Esophagus squamous epithelium (tissue), 5 donors: ENCODE measurements at regions not wholly inside any gene's neighbourhood (a gene's known extent, or its start where the extent isn't known, plus 50 kb on each side); places are given as distances from the start of the nearest gene placed in this dataset.

Source experiments
- DNase-seq: peaks from one replicate; lab custom pipeline; 2025; lab: John Stamatoyannopoulos, UW
- H3K27ac ChIP-seq, 4 donors: fragments of 200-600 bp; sonication (generic); one replicate each; pipeline ENCODE4 v1.5.1; 2016 to 2019; ENCODE audit warnings: mild to moderate bottlenecking in 1 of 4
- H3K27me3 ChIP-seq, 4 donors: fragments of 200-600 bp; sonication (generic); 1 replicate in 3 of 4; 2 replicates in 1 of 4; pipeline versions ENCODE4 v1.5.1 to v1.6.0; 2017 to 2021; ENCODE audit warnings: antibody characterized with exemption in 1 of 4
- H3K36me3 ChIP-seq, 3 donors: fragments of 200-600 bp; sonication (generic); one replicate each; pipeline ENCODE4 v1.5.1; 2016 to 2019
- H3K4me1 ChIP-seq, 3 donors: fragments of 200-600 bp; sonication (generic); one replicate each; pipeline ENCODE4 v1.5.1; 2017 to 2019
- H3K4me3 ChIP-seq, 4 donors: fragments of 200-600 bp; sonication (generic); 1 replicate in 3 of 4; 2 replicates in 1 of 4; pipeline ENCODE4 v1.5.1; 2016 to 2019; ENCODE audit warnings: mild to moderate bottlenecking in 2 of 4, moderate library complexity in 1 of 4
- H3K9me3 ChIP-seq, 3 donors: fragments of 200-600 bp; sonication (generic); one replicate each; pipeline ENCODE4 v1.5.1; 2016 to 2019
- CTCF ChIP-seq, 6 experiments: fragments of 450-650 bp in 4 of 6; fragments of 200-600 bp in 2 of 6; sonication (generic) in 2 of 6; IDR thresholded peaks; one replicate each; pipeline ENCODE4 v1.5.1; 2016 to 2019; ENCODE audit warnings: antibody characterized with exemption in 6 of 6, mild to moderate bottlenecking in 4 of 6, moderate library complexity in 4 of 6
- POLR2A ChIP-seq, 4 donors: fragments of 450-650 bp; IDR thresholded peaks; one replicate each; pipeline ENCODE4 v1.6.1; 2017; ENCODE audit warnings: antibody characterized with exemption in 4 of 4, mild to moderate bottlenecking in 4 of 4, moderate library complexity in 3 of 4
- WGBS, 2 donors: methylation state at CpG; one replicate each; pipeline ENCODE4 v1.1.5; 2018; 5-methylcytosine and 5-hydroxymethylcytosine counted together
- intact Hi-C: fragments of 100-400 bp; cut with DNase I; formaldehyde crosslinking; loops from one replicate; pipeline ENCODE4 v1.15.0; 2022
- donor health status: DM: yes; HTN: yes; CAD: no.

GRCh38 chr20:60637801-60638200 is 614.3 kb upstream of the CDH4 start:
- DNase-seq: no peak
- Histone ChIP-seq H3K9me3 (no peaks in the 10 kb centered on the region), H3K36me3 (no peaks in the 10 kb centered on the region), H3K27me3 (no peaks in the 10 kb centered on the region), H3K4me3 (no peak overlapping the region), H3K27ac (no peak overlapping the region), H3K4me1 (no peaks in the 10 kb centered on the region)
- intact Hi-C loops: no loop called here
- WGBS, 2 donors: 54 to 86% methylated on average over 4 to 6 of the region's 6 CpGs
- TF ChIP-seq CTCF (IDR thresholded peaks at IDR 0.05) (no peak), POLR2A (IDR thresholded peaks at IDR 0.05) (no peak)

- H3K4me3 ChIP-seq: no peak overlapping the region
- intact Hi-C loops: no loop called here
- H3K4me1 ChIP-seq: no peaks in the 10 kb centered on the region
- no peak overlapping the region for H3K27ac ChIP-seq
- H3K27me3 ChIP-seq: no peaks in the 10 kb centered on the region
- no peak for TF ChIP-seq POLR2A (IDR thresholded peaks at IDR 0.05)
- no peak for TF ChIP-seq CTCF (IDR thresholded peaks at IDR 0.05)
- 82 to 86% methylated on average over 4 of the region's 4 CpGs for WGBS, 2 donors
- no peaks in the 10 kb centered on the region for H3K36me3 ChIP-seq
- H3K9me3 ChIP-seq: no peaks in the 10 kb centered on the region
- DNase-seq: no peak
These were observed 613.5 kb upstream of the CDH4 start for GRCh38 chr20:60638430-60639098.

DNA sequence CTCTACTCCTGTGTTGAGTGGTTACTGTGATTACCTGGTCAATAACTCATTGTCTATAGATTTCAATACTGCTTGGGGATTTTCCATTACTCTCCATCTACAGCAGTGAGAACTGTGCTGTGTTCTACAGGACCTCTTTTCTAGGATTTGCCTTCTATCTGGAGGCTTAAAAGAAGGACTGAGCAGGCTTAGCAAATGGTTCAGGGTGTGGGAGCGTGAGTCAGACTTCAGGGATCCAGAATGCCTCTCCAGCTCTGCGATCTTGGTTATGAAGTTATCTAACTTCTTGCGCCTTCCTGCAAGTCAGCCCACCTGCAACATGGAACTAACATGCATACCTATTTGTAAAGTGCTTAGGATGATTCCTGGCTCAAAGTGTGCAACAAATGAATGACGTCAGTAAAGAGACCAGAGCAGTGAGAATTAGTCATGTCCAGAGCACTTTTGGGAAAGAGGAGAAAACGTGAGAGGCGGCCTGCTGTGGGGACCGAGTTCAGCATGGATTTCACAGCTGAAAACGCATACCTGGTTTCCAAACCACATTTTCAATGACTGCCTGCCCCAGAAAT is 610.1 kb upstream of the CDH4 start:
- H3K9me3 ChIP-seq: peaks cover 0 to 6% (median 2%) of the 10 kb centered on the region in 3 donors
- WGBS, 2 donors: 72 to 81% methylated on average over 8 of the region's 8 CpGs
- H3K36me3 ChIP-seq: no peaks in the 10 kb centered on the region
- no peak for DNase-seq
- H3K4me1 ChIP-seq: no peaks in the 10 kb centered on the region
- intact Hi-C loops: no loop called here
- H3K27me3 ChIP-seq: no peaks in the 10 kb centered on the region
- TF ChIP-seq POLR2A (IDR thresholded peaks at IDR 0.05) (no peak), CTCF (IDR thresholded peaks at IDR 0.05) (no peak)
- no peak overlapping the region for H3K4me3 ChIP-seq
- no peak overlapping the region for H3K27ac ChIP-seq

- 64 to 70% methylated on average over 3 to 4 of the region's 4 CpGs for WGBS, 2 donors
- intact Hi-C loops: no loop called here
- H3K4me3 ChIP-seq: no peak overlapping the region
- no peaks in the 10 kb centered on the region for H3K36me3 ChIP-seq
- H3K27me3 ChIP-seq: no peaks in the 10 kb centered on the region
- H3K9me3 ChIP-seq: peaks cover 0 to 7% (median 6%) of the 10 kb centered on the region in 3 donors
- DNase-seq: no peak
- TF ChIP-seq CTCF (IDR thresholded peaks at IDR 0.05): no peak
- no peak for TF ChIP-seq POLR2A (IDR thresholded peaks at IDR 0.05)
- H3K4me1 ChIP-seq: no peaks in the 10 kb centered on the region
- no peak overlapping the region for H3K27ac ChIP-seq
These were observed 609.5 kb upstream of the CDH4 start for GRCh38 chr20:60642541-60642940.

GRCh38 chr20:60648556-60648955 is 603.5 kb upstream of the CDH4 start:
- H3K4me3 ChIP-seq: no peak overlapping the region
- peaks cover 0 to 13% (median 6%) of the 10 kb centered on the region in 3 donors for H3K9me3 ChIP-seq
- TF ChIP-seq POLR2A (IDR thresholded peaks at IDR 0.05): no peak
- no peak for TF ChIP-seq CTCF (IDR thresholded peaks at IDR 0.05)
- 76 to 79% methylated on average over 6 of the region's 6 CpGs for WGBS, 2 donors
- no peaks in the 10 kb centered on the region for H3K27me3 ChIP-seq
- no peak overlapping the region for H3K27ac ChIP-seq
- H3K4me1 ChIP-seq: no peaks in the 10 kb centered on the region
- no peaks in the 10 kb centered on the region for H3K36me3 ChIP-seq
- DNase-seq: no peak
- intact Hi-C loops: no loop called here
